ENCODE measurements at regions not wholly inside any gene's neighbourhood (a gene's known extent, or its start where the extent isn't known, plus 50 kb on each side); places are given as distances from the start of the nearest gene placed in this dataset.

DNA sequence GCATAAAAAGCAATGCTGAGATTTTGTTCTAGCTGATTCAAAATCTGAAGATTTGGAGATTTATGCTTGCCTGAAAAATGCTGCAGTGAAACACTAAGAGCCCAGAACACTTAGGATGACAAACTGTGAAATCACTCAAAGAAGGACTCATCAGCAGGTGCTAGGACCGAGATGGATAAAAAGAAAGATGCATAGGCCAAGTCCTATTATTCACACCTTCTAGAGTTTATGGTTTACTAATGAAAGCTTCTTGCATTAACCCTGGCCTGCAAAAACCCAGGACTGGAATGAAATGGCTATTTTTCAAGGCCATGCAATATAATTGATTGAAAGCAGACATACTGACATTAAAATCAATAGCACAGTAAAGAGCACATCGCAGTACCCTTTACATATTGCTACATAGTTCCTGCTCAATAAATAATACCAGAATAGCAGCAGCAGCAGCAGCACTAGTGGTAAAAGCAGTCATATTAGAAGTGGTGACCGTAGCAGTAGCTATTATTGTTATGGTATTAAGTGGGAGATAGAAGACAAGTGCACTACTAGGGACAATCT, 161.7 kb downstream of the RAB38 start:
- TF ChIP-seq GATA2 (IDR thresholded peaks at IDR 0.05; ENCODE audit: low read depth, low read length): no peak
- no peak for TF ChIP-seq GATA3 (IDR thresholded peaks at IDR 0.05; ENCODE audit: low read depth, low read length)
